Stomach (tissue), 8 donors: ENCODE measurements at regions not wholly inside any gene's neighbourhood (a gene's known extent, or its start where the extent isn't known, plus 50 kb on each side); places are given as distances from the start of the nearest gene placed in this dataset.

ENCODE experiments used
- DNase-seq, 2 donors: peaks; one replicate each; pipeline versions ENCODE4 v3.0.0 to v3.0.0-alpha.2; 2013 to 2019
- H3K27ac ChIP-seq, 5 donors: fragments of 200-600 bp in 4 of 5; sonication (generic) in 4 of 5; one replicate each; pipeline ENCODE4 v1.5.1; 2013 to 2019; ENCODE audit warnings: mild to moderate bottlenecking in 1 of 5, moderate library complexity in 1 of 5
- H3K27me3 ChIP-seq, 3 donors: fragments of 200-600 bp; sonication (generic); one replicate each; pipeline ENCODE4 v1.5.1; 2017 to 2019; ENCODE audit warnings: mixed run types in 1 of 3
- H3K36me3 ChIP-seq, 4 donors: fragments of 200-600 bp; sonication (generic); 1 replicate in 3 of 4; 2 replicates in 1 of 4; pipeline ENCODE4 v1.5.1; 2016 to 2019
- H3K4me1 ChIP-seq, 4 donors: fragments of 200-600 bp; sonication (generic); one replicate each; pipeline ENCODE4 v1.5.1; 2016 to 2019
- H3K4me3 ChIP-seq, 4 donors: fragments of 200-600 bp; sonication (generic) in 3 of 4; one replicate each; pipeline ENCODE4 v1.5.1; 2016 to 2019; ENCODE audit warnings: mild to moderate bottlenecking in 1 of 4
- H3K9me3 ChIP-seq, 4 donors: fragments of 200-600 bp; sonication (generic); one replicate each; pipeline ENCODE4 v1.5.1; 2016 to 2019
- CTCF ChIP-seq, 7 experiments: fragments of 450-650 bp in 4 of 7; fragments of 200-600 bp in 3 of 7; sonication (generic) in 3 of 7; IDR thresholded peaks; one replicate each; pipeline ENCODE4 v1.5.1; 2016 to 2019; ENCODE audit warnings: antibody characterized with exemption in 7 of 7, control low read depth in 2 of 7, mild to moderate bottlenecking in 1 of 7
- EP300 ChIP-seq: sonication (generic); formaldehyde crosslinking; IDR thresholded peaks from one replicate; pipeline ENCODE4 v1.6.1; 2017; ENCODE audit warnings: antibody characterized with exemption
- POLR2A ChIP-seq, 4 donors: fragments of 450-650 bp; IDR thresholded peaks; one replicate each; pipeline ENCODE4 v1.6.1; 2016; ENCODE audit warnings: antibody characterized with exemption in 4 of 4, control low read depth in 2 of 4, mild to moderate bottlenecking in 1 of 4, moderate library complexity in 1 of 4
- POLR2AphosphoS5 ChIP-seq, 3 donors: sonication (generic); formaldehyde crosslinking; IDR thresholded peaks; one replicate each; pipeline ENCODE4 v1.6.1; 2016; ENCODE audit warnings: antibody characterized with exemption in 3 of 3
- WGBS, 5 donors: extraction: QIAGEN DNeasy Blood & Tissue Kit in 3 of 5; methylation state at CpG; one replicate each; pipeline versions ENCODE4 v1.1.5 to v1.1.7; 2013 to 2018; 5-methylcytosine and 5-hydroxymethylcytosine counted together
- intact Hi-C: fragments of 100-400 bp; cut with DNase I; formaldehyde crosslinking; loops from one replicate; pipeline ENCODE4 v1.15.1; 2023; ENCODE audit warnings: low total_unique reads
- donor health status: healthy with polysubstance abuse.
- donor health status: Bipolar disorder and iron deficiency.
- donor health status: healthy.

- H3K9me3 ChIP-seq = no peaks in the 10 kb centered on the region
- H3K27ac ChIP-seq = no peak overlapping the region
- intact Hi-C loops = no loop called here
- no peaks in the 10 kb centered on the region for H3K36me3 ChIP-seq
- H3K4me3 ChIP-seq = no peak overlapping the region
- WGBS, 5 donors = 57 to 72% (median 60%) methylated on average over 9 of the region's 9 CpGs
- H3K27me3 ChIP-seq = no peaks in the 10 kb centered on the region
- DNase-seq = no peak
- H3K4me1 ChIP-seq = peaks cover 0 to 8% (median 3%) of the 10 kb centered on the region in 4 donors
- no peak for TF ChIP-seq POLR2A (IDR thresholded peaks at IDR 0.05)
- TF ChIP-seq POLR2AphosphoS5 (IDR thresholded peaks at IDR 0.05) = no peak
- no peak for TF ChIP-seq EP300
- no peak for TF ChIP-seq CTCF (IDR thresholded peaks at IDR 0.05)
Observed at GRCh38 chr18:22699629-22700028, 233.5 kb upstream of the RBBP8 start.

DNA sequence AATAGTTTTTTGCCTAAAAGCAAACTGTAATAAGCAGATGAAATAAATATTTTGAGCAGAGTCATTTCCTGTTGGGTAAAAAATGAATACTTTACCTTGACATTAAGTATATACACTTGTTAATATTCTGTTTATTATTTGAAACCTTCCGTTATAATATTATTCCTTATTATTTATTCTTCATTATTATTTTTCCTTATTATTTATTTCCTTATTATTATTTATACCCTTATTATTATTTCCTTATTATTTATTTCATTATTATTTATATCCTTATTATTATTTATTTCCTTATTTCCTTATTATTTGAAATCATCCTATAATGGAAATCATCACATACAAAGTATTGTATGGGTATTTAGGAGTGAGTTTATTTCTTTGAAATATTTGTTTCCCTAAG is 232.2 kb upstream of the RBBP8 start:
- Histone ChIP-seq H3K36me3 (no peaks in the 10 kb centered on the region), H3K9me3 (no peaks in the 10 kb centered on the region), H3K27ac (no peak overlapping the region), H3K27me3 (no peaks in the 10 kb centered on the region), H3K4me1 (peaks cover 0 to 12% (median 1%) of the 10 kb centered on the region in 4 donors), H3K4me3 (no peak overlapping the region)
- TF ChIP-seq POLR2A (IDR thresholded peaks at IDR 0.05) (no peak), CTCF (IDR thresholded peaks at IDR 0.05) (no peak), EP300 (no peak), POLR2AphosphoS5 (IDR thresholded peaks at IDR 0.05) (no peak)
- intact Hi-C loops = no loop called here
- 71 to 95% (median 89%) methylated on average over 1 of the region's 1 CpG for WGBS, 5 donors
- DNase-seq = no peak

- H3K9me3 ChIP-seq = no peaks in the 10 kb centered on the region
- no peak overlapping the region for H3K4me3 ChIP-seq
- DNase-seq = no peak
- intact Hi-C loops = no loop called here
- WGBS, 5 donors = 69 to 90% (median 76%) methylated on average over 6 of the region's 6 CpGs
- no peak overlapping the region for H3K27ac ChIP-seq
- H3K36me3 ChIP-seq = no peaks in the 10 kb centered on the region
- H3K27me3 ChIP-seq = no peaks in the 10 kb centered on the region
- H3K4me1 ChIP-seq = peaks cover 0 to 12% (median 0%) of the 10 kb centered on the region in 4 donors
- TF ChIP-seq CTCF (IDR thresholded peaks at IDR 0.05) = no peak
Observed at GRCh38 chr18:22701326-22701725, 231.8 kb upstream of the RBBP8 start.

- TF ChIP-seq POLR2AphosphoS5 (IDR thresholded peaks at IDR 0.05) (no peak), CTCF (IDR thresholded peaks at IDR 0.05) (no peak), EP300 (no peak), POLR2A (IDR thresholded peaks at IDR 0.05) (no peak)
- H3K9me3 ChIP-seq = no peaks in the 10 kb centered on the region
- H3K27ac ChIP-seq = no peak overlapping the region
- H3K36me3 ChIP-seq = no peaks in the 10 kb centered on the region
- intact Hi-C loops = no loop called here
- DNase-seq = no peak
- H3K27me3 ChIP-seq = no peaks in the 10 kb centered on the region
- H3K4me3 ChIP-seq = no peak overlapping the region
- 74 to 81% (median 78%) methylated on average over 4 of the region's 4 CpGs for WGBS, 5 donors
- H3K4me1 ChIP-seq = peaks cover 0 to 12% (median 0%) of the 10 kb centered on the region in 4 donors
Observed at GRCh38 chr18:22701795-22702194, 231.3 kb upstream of the RBBP8 start.
